NCI-H82 treated with DMSO at 0.1 percent for 48 hours (cell line): ENCODE measurements at regions not wholly inside any gene's neighbourhood (a gene's known extent, or its start where the extent isn't known, plus 50 kb on each side); places are given as distances from the start of the nearest gene placed in this dataset.

Experiments used
- DNase-seq: peaks from one replicate; lab custom pipeline; 2025; ENCODE audit not compliant: unreplicated experiment; lab: John Stamatoyannopoulos, UW

DNA sequence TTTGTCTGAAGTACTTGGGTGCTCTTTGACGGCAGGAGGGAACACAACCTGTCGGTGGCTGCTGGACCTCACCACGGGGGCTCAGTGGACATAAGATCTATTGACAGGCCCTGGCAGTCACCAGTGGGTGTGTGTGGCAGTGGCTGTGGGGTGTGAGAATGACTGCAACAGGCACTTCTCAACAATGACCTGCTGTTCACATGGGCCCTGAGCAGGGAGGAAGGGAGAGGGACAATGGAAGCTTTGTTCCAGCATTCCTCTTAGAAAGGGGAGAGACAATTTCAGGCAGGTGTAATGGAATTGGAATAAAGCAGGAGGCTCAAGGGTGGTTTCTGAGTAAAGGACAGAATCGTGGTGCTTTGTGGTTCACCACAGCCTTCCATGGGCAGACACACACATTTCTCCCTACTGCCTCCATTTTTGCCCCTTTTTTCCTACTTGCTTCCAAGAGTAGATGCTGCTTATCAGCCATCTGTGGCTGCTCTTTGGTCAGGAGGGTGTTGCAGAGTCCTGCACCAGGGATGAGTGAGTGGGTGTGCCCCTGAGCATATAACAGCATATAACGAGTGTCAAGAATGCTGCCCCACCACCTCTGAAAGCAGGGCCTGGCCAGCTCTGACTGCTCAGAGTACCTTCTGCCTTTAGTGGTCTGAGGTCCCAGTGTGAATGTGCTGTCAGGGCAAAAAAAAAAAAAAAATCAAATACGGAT lies 267.7 kb downstream of the RASSF9 start:
- no peak for DNase-seq

- no peak for DNase-seq
Observed at GRCh38 chr12:85569261-85569660, 266.9 kb downstream of the RASSF9 start.

GRCh38 chr12:85572956-85573355 lies 263.3 kb downstream of the RASSF9 start:
- DNase-seq, result no peak

DNA sequence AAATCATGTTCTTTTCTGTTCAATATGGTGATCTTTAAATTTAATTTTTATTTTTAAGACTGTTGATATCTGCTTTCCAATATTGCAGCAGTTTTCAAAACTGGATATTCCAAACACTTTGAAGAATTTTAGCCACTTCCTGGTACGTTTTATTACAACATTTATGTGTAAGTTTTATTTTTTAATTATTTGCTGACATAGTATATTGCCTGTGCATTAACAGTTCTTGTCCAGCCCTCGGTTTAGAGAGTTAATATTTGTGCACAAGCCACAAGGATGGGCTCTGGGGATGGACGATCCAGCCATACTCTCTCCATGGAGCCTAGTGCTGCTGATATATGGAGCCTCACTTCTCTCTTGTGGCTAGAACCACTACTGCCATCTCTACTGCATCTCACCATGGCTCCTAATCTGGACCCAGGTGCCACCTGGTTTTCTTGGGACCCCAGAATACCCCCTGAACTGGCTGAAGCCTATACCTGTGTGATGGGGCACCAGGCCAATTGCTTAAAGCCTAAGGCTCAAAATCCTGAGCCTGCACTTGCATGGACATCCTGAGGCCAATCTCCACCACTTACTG lies 262.5 kb downstream of the RASSF9 start:
- DNase-seq, result no peak

DNA sequence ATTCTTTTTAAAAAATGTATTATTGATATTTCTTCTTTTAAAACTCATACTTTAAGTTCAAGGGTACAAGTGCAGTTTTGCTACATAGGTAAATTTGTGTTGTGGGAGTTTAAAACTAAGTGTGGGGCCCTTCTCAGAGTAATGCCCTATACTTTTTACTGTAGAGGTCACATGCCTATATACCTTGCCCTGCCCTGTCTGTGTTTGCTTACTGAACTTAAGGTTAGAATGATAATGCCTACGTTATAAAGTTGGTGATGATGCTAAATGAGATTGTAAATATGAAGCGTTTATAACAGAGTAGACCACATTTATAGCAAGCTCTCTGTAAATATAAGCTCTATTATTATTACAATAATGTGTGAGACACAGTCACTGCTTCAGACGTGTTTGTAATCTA lies 261.9 kb downstream of the RASSF9 start:
- no peak for DNase-seq

DNA sequence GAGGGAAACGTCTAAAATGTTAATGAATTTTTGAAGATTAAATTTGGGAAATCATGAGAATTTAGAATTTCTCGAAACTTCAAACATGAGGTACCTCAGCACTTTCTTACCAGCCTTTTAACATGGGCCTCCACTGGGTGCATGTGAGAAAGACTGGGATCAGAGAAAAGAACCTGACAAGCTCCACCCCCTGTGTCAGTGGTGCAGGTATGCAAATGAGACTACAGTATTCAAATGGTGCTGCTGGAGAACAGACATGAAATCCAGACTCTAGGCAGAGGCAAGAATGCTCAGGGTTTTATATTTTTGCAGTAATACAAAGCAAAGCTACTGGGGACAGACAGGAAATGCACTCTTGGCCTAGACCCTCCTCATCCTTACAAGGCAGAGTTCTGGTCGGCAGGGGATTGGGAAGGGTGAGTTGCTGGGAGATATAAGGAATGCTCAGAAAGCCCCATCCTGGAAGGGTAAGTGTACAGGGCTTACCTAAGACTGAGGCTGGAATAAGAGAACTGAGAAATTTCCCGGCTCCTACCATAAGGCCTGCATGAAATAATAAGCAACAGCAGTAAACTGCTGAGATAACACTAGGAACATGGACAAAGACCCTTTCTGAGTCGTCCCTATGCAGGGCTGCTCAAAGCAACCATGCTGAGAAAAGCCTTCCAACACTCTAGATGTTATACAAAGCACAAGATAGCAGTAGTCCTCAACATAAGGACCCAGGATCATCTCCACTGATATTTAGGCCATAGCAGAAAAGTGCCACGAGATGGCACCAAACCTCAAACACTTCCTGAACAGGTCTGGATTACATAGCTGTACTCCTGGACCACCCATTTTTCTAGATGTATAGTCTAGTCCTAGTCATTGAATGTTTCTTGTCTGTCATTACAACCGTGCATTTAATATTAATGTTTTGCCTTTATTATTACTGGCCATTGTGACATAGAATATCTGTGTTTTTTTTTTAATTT lies 260.8 kb downstream of the RASSF9 start:
- peak; percentile 31 for DNase-seq

DNA sequence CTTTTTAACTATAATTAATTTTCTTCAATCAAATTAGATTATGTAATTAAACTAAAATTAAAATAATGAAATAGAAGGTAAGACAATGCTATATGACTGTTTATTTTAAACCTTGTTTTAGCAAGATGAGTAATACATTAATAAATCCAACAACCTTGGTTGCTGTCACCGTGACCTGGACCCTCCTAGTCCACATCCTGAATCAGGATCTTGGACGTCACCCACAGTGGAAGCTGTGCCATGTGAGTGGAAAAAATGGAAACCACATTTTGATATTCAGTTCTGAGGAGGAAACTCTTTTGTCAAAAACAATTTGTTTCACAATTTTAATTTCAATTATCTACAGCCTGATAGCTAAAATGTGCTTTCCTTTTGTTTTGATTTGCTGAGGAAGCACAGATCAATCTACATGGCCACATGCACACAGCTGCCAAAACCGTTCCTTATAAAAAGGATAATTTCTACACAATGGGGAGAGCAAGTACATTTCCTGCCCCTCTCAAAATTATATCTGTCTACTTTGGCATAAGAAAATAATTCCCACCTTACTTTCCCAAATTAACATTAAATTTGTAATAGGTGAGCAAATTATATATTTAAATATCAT lies 255.5 kb downstream of the RASSF9 start:
- no peak for DNase-seq

DNA sequence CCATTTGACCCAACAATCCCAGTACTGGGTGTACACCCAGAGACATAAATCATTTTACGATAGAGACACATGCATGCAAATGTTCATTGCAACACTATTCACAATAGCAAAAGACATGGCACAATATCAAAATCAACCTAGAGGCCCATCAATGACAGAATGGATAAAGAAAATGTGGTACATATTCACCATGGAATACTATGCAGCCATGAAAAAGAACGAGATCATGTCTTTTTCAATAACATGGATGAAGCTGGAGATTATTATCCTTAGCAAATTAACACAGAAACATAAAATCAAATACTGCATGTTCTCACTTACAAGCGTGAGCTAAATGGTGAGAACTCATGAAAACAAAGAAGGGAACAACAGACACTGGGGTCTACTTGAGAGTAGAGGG lies 249.1 kb downstream of the RASSF9 start:
- no peak for DNase-seq

DNA sequence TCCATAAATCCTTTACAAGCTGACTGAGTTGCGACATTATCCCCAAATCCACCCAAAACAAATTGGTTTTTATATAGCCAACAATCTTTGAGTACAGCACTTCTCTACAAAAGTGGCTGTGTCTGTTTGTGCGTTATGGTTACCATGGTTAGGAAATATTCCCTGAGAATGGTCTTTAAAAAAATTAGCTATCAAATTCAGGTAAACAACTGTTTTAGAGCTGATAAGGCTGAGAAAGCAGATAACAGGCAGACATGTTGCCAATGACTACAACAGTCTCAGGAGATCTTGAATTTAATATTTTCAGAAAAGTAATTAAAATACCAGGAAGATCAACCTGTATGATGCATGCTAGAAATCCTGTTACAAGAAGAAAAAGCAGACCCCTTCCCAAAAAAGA lies 248.0 kb downstream of the RASSF9 start:
- DNase-seq, result no peak

DNA sequence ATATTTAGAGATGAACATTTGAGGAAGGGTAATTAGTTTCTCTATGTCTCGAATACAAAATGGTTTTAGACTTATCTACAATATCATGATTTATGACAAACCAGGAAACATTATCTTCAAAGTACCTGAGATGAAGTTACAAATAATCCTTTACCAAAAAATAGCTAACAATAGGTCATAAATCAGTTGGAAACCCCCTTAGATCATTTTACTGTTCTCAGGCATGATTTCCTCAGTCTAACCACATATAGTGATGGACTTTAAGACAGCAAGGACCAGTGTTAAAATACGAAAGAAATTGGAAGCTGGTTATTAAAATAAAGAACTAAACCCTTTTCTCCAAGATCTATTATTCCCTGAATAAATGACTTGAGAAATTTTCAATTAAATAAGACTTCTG lies 235.4 kb downstream of the RASSF9 start:
- no peak for DNase-seq

- no peak for DNase-seq
Observed at GRCh38 chr12:85603556-85603955, 232.7 kb downstream of the RASSF9 start.

DNA sequence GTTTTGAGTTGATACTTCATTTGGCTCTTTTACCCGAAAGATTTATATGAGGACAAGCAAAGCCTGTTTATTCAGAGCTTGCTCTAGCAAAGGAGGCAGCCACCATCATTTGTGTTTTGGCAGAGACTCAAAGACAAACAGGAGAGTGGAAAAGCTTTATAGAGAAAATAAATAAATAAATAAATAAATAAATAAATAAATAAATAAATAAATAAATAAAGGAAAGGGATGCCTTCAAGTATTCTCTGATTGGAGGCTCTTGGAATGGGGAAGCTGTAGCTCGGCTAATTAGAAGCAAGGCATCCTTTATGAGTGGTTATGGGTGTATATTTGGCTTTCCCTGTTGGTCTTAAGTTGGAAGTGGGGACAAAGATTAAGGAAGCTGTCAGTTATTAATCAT lies 229.8 kb downstream of the RASSF9 start:
- DNase-seq, result no peak

- no peak for DNase-seq
Observed at GRCh38 chr12:85609778-85610177, 226.4 kb downstream of the RASSF9 start.

GRCh38 chr12:85610194-85610593 lies 226.0 kb downstream of the RASSF9 start:
- DNase-seq, result no peak

- no peak for DNase-seq
Observed at GRCh38 chr12:85616201-85616600, 220.0 kb downstream of the RASSF9 start.

GRCh38 chr12:85617307-85618091 lies 218.7 kb downstream of the RASSF9 start:
- DNase-seq, result no peak

GRCh38 chr12:85621041-85621440 lies 215.2 kb downstream of the RASSF9 start:
- DNase-seq, result no peak

DNA sequence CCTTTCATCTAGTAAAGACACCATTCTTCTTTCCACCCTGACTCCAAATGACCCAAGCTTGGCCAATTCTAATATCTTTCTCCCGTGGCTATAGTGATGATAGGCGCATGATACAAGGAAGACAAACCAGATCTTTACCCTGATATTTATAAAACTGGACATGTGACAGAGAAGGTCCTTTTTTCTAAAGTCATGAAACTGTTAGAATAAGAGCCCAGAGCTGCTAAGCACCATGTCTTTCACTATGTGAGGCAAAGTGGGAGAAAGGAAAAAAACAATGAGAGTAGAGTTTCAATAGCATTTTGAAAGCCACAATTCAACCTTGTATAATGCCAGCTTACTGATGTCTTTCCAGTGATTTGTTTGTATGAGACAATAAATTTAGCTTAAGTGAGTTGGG lies 212.4 kb downstream of the RASSF9 start:
- no peak for DNase-seq

DNA sequence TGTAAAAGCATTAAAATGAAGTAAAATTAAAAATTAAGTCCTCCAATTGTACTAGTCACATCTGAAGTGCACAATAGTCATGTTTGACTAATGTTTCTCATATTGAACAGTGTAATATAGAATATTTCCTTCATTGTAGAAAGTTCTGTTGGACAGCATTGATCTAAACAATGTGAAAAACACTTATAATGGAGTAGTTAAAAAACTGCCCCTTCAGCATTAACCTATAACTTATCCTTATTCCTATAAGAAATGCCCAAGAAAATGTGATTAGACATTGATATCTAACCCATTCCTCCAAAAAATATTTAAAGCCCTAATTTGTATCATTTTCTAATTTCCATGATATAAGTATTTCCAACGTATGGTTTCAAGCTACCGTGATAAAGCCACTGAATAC lies 210.7 kb downstream of the RASSF9 start:
- DNase-seq, result no peak

DNA sequence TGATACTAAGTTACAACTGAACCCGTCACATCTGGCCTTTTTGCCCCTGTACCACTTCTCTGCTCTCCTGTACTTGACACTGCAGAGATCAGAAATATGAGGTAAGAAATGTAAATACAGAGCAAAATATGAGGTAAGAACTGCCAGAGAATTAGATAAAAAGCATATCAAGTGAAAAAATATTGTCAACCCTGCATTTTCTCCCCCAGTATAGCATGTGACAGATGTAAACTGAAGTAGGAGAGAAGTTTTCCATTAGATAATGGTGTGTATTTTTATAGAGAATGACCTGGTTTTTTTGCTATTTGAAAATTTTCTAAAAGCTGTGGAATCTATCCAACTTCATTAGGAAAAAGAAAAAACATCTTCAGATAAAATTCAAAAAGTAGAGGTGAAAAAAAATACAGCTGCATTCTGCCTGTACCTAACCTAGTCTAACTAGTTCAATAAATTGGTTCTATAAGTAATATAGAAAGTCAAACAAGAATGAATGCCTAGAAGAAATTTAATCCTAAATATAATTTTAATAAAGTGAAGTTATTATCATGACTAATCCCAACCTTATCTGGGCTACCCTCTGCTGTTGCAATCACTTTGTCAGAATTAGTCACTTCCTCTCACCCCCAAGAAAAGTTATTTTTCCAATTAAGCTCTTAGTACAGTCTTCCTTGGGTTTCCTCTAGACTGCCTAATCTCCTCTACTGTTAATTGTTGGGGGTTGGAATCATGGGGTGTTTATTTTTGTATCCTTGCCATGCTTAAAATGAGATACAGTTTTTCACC lies 210.0 kb downstream of the RASSF9 start:
- no peak for DNase-seq
